HG03060 (cell line): ENCODE measurements at regions not wholly inside any gene's neighbourhood (a gene's known extent, or its start where the extent isn't known, plus 50 kb on each side); places are given as distances from the start of the nearest gene placed in this dataset.
"Not testable (repeated sequence)": the region's sequence is repeated elsewhere in the genome, so short reads cannot be mapped to it uniquely, and the experiment has no call there.

Experiments
- ATAC-seq: cut with Tn5 transposase; IDR thresholded peaks from one replicate; pipeline ENCODE4 v1.9.1; 2021; ENCODE audit warnings: low read depth, moderate number of reproducible peaks; ENCODE audit not compliant: unreplicated experiment

GRCh38 chr6:144507772-144508312 is 222.7 kb downstream of the UTRN start:
- not testable (repeated sequence) for ATAC-seq

DNA sequence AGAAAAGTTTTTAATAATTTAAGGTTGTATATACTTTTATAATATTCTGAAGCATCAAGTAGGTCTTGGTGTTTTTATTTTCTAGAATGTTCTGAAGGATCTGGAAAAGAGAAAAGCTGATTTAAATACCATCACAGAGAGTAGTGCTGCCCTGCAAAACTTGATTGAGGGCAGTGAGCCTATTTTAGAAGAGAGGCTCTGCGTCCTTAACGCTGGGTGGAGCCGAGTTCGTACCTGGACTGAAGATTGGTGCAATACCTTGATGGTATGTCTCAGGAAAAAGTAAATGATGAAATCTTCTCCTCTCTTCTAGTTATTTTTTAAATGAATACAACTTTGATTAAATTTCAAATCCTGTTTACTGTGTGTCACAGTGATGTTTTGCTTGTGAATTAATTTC is 225.7 kb downstream of the UTRN start:
- ATAC-seq: no peak

- no peak for ATAC-seq
These were observed 230.6 kb downstream of the UTRN start for GRCh38 chr6:144515761-144516160.

DNA sequence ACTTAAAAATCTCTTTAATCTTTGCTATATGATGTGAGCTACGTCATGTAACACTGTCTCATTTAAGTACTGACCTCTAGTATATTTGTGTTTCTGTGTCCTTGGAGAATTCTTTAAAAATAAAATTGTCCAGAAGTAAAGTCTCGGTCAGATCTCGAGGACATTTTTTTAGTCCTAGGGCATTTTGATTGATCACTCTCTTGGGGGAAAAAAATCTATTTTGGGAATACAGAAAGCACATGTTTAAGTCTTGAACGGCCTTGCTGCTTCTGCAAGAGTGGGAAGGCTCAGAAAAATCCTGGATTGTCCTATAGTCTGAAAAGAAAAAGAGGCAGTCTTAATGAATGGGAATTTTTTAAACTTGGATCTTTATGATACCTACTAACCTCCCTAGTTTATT is 234.3 kb downstream of the UTRN start:
- no peak for ATAC-seq

DNA sequence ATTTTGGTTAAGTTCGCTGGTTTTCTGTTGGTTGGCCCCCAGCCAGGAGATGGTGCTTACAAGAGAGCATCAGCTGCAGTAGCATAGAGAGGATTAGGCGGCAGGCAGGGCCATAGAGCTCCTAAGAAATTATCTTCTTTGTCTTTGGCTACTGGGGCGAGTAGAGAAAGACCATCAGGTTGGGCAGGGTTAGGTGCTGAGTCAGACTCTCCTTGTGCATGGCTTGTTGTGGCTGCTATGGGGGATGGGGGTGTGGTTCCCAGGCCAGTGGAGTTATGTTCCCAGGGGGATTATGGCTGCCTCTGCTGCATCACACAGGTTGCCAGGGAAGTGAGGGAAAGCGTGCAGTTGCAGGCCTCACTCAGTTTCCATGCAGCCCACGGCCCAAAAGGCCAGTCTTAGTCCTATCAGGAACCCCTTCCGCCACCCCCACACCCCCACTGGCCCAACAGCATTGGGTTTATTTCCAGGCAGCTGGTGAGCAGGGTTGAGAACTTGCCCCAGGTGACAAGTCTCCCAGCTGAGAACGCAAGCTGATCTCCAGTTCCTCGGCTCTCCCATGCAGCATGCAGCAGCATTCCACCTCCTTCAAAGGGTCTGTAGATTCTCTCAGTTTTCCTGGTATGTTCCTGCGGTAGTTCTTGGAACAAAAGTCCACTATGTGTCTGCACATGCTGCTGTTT is 243.7 kb downstream of the UTRN start:
- ATAC-seq: no peak

DNA sequence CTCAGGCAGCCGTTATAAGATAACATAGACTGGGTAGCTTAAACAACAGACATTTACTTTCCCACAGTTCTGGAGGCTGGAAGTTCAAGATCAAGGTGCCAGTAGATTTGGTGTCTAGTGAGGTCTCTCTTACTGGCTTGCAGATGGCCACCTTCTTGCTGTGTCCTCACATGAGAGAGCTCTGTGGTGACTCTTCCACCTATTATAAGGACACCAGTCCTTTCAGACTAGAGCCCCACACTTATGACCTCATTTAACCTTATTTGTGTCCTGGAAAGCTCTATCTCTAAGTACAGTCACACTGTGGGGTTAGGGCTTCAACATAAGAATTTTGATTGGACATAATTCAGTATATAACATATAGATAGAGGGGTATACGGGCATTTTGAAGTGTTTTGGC is 245.0 kb downstream of the UTRN start:
- no peak for ATAC-seq

- ATAC-seq: not testable (repeated sequence)
These were observed 247.1 kb downstream of the UTRN start for GRCh38 chr6:144532238-144532637.

GRCh38 chr6:144534180-144534579 is 249.0 kb downstream of the UTRN start:
- no peak for ATAC-seq

GRCh38 chr6:144535630-144536029 is 250.5 kb downstream of the UTRN start:
- ATAC-seq: no peak

- ATAC-seq: no peak
These were observed 250.9 kb downstream of the UTRN start for GRCh38 chr6:144536079-144536478.

DNA sequence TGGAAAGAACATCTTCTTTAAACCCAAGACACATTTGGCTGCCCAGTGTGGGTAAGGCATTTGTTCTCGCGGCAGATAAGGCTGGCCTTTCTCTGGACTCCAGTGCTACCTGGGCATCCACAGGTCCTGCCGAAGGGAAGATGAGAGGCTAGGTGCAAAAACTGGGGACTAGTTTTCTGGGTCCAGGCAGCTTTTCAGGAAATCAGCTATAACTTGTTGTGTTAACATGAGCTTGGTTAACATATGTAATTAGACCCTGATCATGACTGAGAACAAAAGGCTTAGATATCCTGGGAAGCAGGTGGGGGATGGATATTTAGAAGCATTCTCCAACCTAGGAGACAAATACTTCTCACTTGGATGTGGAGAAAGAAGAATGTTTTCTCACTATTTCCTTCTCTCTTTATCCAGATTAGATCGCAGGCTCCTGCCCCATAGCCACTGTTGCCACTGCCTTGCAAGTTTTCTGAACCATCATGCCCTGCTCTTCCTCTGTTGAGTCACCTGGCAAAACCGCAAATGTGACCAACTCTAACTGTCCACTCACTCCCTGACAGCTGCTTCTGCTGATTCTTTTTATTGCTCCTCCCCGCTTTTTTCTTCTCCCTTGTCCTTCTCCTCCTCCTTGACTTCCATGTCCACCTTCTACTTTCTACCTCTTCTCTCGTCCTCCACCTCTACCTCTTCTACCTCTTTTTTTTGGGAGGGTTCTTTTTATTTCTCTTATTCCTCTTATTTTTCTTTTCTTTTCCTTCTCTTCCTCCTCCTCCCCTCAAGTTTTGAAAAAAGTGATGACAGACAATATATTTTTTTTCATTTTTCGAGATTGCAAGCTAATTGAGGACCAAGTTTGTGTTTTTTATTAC is 258.1 kb downstream of the UTRN start:
- no peak for ATAC-seq

DNA sequence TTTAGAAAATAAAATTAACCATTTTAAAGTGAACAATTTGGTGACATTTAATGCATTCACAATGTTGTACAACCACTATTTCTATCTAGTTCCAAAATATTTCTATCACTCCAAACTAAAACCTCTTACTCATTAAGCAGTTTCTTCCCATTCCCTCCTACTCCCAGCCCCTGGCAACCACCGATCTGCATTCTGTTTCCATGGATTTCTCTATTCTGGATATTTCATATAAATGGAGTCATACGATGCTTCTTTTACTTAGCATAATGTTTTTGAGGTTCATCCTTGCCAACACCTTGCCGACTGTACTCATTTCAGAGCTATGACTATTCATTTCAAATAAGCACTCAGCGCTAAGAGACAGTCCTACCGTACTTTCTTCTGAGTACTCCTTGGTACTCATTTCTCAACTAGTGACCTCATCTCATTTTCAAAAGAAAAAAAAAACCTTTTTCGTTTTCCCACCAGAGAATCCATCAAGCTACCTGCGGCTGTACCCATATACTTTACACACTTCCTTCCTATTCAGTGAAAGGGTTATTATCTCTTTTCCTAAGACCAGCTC is 259.2 kb downstream of the UTRN start:
- no peak for ATAC-seq

GRCh38 chr6:144546807-144547206 is 261.7 kb downstream of the UTRN start:
- ATAC-seq: no peak

DNA sequence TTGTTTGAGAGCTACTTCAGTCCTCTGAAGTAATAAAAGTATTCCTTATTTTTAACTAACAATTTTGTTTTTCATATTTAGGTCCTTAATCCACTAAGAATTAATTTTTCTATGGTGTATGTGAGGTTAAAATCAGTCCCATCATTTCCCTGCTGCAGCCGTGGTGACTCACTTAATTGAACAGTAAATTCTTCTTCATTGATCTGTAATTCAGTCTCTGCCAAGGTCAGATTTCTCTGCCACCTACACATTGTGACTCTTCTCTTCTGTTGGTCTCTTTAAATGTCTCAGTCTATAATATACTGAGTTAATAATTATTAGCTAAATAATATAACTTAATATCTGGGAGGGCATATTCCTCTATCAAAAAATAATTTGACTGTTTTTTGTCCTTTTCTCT is 262.3 kb downstream of the UTRN start:
- no peak for ATAC-seq

- no peak for ATAC-seq
These were observed 263.4 kb downstream of the UTRN start for GRCh38 chr6:144548536-144548935.

DNA sequence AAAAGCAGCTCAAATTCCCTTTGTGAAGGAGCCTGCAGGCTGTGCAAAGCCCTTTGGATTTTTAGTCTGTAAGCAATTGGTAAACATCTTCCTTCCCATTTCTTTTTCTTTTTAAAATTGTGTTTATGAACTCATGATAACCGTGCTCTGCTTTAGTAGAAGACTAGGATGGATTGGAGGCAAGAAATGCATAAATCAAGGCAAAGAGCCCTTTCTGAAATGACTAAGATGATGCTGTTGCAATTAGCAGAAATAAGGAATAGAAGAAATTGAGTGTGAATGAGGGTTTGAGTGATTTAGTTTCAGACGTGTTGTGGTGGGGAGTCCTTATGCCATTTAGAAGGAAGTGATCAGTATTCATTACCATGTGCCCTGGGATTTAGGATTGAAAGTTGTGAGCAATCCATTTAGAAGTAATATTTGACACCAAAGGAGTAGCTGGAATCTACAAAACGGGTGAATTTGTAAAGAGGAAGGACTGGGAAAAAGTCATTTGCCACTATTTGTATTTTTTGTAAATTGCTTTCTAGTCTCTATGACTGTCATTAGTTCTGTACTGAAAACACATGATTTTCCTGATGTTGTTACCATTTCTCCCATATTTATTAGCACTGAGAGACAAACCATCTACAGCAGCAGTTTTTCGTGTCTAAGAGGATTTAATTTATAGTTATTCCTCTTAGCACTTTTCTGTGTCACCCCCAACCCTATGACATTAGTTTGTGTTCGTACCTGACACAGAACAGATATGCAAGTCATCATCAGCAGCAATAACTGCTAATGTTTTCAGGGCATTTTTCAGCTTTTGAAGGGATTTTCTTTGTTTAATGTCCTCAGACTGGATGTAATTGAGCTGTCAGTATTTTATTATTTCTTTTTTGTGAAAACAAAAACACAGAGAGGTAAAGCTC is 265.0 kb downstream of the UTRN start:
- ATAC-seq: no peak

GRCh38 chr6:144551339-144551738 is 266.2 kb downstream of the UTRN start:
- ATAC-seq: no peak

GRCh38 chr6:144555066-144555465 is 269.9 kb downstream of the UTRN start:
- ATAC-seq: no peak

DNA sequence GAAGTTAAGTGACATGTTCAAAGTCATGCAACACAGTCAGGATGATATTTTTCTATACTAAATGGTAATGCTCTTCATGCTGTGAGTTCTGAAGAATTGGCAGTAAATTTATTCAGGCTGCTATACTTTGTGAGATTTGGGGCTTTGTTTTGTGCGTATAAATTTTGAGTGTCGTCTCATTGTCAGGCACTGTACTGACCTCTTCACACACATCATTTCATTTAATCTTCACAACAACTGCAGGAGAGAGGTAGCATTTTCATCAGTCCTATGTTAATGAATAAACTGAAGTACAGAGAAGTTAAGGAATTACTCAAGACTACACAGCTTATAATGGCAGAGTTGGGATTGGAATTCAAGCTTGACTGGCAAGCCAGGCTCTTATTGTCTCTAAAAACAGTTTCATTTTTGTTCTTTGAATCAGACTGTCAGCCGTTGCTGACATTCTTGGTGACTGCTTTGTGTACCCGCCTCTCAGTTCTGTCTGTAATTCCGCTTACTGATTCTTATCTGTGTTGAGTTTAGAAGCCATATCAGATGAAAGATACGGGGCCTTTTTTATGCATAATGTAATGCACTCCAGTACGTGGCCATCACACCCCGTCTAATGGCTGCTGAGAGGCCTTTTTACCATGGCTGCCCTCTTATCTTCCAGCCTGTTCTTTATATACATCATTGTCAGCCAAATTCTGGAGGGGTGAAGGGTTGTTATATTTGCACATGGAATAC is 274.9 kb downstream of the UTRN start:
- ATAC-seq: no peak
